UCSD-AML1 (cell line): ENCODE measurements at regions not wholly inside any gene's neighbourhood (a gene's known extent, or its start where the extent isn't known, plus 50 kb on each side); places are given as distances from the start of the nearest gene placed in this dataset.

ENCODE experiments used
- DNase-seq: peaks from one replicate; lab custom pipeline; 2025; ENCODE audit not compliant: unreplicated experiment; lab: John Stamatoyannopoulos, UW

DNA sequence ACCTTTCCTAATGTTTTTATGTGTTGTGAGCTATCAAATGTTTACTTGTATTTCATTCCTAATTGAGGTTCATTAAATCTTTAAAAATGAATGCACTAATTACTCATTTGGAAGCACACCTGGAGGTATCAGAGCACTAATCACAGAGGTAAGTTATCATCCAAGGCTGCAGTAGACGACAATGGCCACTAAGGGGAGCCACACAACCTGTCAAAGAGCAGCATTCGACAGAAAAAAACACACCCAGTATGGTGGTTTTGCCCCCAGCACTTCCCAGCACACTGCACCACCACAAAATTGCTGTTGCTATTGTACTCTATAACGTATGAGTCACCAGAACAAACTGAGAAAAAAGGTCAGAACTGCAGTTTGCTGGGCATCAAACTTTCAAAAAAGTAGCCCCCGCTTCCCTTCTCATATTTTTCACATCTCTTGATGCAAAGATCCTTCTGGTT lies 205.9 kb upstream of the IGF1R start:
- DNase-seq, result no peak

DNA sequence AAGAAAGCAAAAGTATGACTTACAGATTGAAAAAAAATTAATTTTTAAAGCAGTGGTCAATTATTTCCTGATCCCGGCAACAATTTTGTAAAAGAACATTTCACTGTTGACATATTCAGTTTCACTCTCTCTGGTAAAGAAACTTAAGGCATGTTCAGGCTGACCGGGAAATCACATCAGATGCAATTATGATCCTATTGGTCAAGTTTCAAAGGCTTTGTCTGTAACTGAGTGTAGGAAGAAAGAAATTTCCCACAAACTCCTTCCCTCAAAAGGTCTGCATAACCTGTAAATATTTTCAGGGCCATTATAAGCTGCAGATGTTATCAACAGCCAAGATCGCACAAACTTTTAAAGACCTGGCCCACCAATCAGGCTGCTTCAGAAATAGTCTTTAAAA lies 205.4 kb upstream of the IGF1R start:
- DNase-seq, result no peak

DNA sequence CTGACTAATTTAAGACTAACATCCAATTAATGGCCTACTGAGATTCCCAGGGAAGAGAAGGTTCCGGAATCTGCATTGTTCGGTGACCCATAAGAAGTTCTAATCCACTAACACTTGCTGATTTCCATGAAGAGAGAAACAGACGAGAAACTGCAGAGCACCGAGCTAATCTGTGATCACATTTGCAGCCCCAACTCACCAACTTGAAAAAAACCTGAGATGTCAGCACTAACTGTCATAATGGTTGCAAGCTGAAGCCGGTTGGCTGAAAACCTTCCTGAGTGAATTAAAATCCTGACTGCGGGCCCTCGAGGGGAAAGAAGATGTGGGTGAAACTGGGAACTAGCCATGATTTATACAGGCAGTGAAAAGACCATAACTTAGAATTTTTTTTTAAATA lies 204.8 kb upstream of the IGF1R start:
- DNase-seq, result no peak

- DNase-seq, result no peak
These were observed 204.2 kb upstream of the IGF1R start for GRCh38 chr15:98444138-98444537.

DNA sequence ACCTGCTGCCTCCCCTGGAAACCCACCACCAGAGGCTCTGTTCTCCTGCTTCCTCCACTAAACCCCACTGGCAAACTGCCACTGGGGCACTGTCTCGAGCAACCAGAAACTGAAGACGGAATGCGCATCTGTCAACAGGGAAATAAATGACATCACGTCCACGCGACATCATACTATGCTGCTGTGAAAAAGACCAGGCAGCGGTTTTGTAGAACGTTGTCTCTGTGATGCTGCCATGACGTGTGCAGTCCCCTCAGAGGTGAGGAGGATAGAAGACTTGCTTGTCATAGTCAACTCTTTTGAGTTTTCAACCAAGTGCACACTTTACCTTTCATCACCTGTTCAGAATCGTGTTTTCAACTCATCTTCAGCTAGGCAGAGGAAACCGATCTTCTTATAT lies 203.0 kb upstream of the IGF1R start:
- DNase-seq, result no peak

- DNase-seq, result no peak
These were observed 202.3 kb upstream of the IGF1R start for GRCh38 chr15:98446083-98446482.

- DNase-seq, result no peak
These were observed 201.3 kb upstream of the IGF1R start for GRCh38 chr15:98447069-98447468.

GRCh38 chr15:98451236-98451635 lies 197.1 kb upstream of the IGF1R start:
- DNase-seq, result no peak

- DNase-seq, result no peak
These were observed 196.1 kb upstream of the IGF1R start for GRCh38 chr15:98452238-98452637.

DNA sequence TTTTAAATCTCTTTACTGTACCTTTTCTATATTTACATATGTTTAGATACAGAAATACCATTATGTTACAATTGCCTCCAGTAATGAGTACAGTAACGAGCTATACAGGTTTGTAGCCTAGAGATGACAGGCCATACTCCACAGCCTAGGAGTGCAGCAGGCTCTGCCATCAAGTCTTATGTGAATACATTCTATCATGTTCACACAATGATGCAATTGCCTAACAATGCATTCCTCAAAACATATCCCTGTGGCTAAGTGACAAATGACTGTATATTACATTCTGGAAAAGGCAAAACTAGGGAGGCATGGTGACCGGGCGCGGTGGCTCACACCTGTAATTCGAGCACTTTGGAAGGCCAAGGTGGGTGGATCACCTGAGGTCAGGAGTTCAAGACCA lies 192.4 kb upstream of the IGF1R start:
- no peak for DNase-seq

DNA sequence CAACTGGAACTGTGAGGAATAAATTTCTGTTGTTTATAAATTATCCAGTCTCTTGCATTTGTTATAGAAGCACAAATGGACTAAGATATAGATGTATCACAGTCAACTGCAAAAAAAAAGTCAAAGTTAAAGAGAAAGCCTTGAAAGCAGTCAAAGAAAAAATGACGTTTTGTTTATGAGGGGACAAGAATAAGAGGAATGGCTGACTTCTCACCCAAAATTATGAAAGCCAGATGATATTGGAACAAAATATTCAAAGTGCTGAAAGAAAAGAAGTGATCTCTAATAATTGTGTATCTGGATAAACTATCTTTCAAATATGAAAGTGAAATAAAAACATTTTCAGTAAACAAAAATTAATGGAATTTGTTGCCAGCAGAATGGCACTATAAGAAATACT lies 171.8 kb upstream of the IGF1R start:
- no peak for DNase-seq

DNA sequence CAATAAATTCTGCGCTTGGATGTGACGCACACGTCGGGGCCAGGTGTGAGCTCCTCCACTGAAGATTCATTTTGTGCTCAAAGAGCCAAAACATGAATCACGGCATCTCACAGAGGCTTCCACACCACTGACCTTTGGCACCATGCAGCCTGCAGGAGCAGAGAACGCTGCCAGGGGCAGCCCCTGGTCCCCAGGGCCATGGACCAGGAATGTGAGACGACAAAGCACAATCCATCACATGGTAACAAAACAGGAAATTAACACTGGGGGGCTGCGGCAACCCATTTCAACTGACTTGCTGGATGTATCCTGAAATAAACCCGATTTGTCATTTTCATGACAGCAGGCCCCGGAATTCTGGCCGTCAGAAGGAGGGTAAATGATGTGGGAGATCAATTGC lies 167.5 kb upstream of the IGF1R start:
- no peak for DNase-seq

DNA sequence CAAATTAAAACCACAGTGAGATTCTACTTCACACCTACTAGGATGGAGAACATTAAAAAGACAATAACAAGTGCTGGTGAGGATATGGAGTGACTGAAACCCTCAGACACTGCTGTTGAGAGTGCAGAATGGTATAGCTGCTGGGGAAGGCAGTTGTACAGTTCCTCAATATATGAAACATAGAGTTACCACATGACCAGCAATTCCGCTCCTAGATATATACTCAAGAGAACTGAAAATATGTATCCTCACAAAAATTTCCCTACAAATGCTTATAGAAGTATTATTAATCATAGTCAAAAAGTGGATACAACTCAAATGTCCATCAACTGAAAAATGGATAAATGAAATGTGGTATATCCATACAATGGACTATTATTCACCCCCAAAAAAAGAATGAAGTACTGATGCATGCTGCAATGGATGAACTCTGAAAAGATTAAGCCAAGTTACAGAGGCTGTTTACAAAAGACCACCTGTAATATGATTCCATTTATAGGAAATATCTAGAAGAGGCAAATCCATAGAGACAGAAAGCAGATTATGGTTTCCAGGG lies 164.7 kb upstream of the IGF1R start:
- no peak for DNase-seq

GRCh38 chr15:98484914-98485313 lies 163.4 kb upstream of the IGF1R start:
- DNase-seq, result no peak

DNA sequence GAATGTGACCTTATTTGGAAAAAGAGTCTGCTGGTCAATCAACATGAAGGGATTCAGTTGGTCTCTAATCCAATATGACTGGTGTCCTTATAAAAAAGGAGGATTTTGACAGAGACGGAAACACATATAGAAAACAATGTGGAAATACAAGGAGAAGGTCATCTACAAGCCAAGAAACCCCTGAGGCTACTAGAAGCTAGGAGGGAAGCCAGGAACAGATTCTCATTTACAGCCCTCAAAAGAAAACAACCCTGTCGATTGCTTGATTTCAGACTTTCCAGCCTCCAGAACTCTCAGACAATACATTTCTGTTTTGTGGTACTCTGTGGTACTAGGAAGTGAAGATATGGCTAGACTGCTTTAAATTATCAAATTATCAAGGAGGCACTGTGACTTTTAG lies 162.9 kb upstream of the IGF1R start:
- DNase-seq, result no peak

DNA sequence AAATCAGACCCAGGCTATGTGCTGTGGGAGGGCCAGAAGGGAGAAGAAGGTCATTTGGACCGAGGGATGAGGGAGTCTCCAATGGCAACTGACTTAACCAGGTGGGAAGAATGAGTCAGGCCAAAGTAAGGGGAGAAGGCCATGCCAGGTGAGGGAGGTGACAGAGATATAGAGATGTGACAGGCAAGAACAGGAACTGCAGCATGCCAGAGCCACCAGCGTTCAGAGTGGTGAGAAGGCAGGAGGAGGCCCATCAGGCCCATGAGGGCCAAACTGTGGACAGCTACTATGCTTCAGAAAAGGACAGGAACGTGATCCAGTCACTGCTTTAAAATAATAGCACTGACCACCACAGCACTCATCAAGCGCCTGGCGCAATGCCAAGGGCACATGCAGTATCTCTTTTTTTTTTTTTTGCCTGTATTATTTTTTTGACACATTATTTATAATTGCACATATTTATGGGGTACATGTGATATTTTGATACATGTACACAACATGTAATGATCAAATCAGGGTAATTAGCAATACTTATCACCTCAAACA lies 154.3 kb upstream of the IGF1R start:
- no peak for DNase-seq

DNA sequence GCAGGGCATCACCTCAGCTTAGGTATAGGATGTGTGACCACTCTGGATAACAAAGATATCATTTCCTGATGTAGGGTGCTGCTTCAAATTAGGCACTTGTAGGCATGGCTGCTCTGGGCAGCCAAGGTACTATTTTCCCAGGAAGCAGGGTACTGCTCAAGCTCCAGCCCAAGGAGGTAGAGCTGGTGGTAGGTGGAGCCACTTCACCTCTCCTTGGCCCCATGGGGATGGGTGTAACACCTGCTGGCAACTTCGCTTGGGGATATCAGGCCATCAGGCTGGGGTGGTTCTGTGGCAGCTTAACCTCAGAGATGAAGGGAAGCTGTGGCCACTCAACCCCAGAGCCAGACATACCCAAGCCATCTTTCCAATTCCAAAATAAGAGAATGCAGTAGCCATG lies 147.1 kb upstream of the IGF1R start:
- no peak for DNase-seq

- DNase-seq, result no peak
These were observed 146.7 kb upstream of the IGF1R start for GRCh38 chr15:98501632-98502031.

DNA sequence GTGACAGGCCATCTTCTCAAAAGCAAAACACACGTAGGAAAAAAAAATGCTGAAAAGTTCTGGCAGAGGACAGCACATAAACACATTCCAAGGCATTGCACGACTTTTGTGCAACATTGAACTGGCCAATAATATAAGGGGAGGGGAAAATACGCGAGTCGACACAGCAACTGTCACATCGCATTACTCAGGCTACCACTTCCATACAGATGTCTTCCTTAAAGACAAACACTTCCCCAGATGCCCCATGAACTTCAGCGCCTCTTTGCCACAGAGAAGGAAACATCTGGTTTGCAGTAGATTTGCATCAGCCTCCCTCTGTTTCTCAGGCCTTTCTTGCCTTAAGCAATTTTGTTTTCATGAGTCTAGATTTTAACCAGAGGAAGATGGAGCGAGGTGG lies 144.4 kb upstream of the IGF1R start:
- DNase-seq, result peak; percentile 16

- no peak for DNase-seq
These were observed 143.3 kb upstream of the IGF1R start for GRCh38 chr15:98504998-98505397.

DNA sequence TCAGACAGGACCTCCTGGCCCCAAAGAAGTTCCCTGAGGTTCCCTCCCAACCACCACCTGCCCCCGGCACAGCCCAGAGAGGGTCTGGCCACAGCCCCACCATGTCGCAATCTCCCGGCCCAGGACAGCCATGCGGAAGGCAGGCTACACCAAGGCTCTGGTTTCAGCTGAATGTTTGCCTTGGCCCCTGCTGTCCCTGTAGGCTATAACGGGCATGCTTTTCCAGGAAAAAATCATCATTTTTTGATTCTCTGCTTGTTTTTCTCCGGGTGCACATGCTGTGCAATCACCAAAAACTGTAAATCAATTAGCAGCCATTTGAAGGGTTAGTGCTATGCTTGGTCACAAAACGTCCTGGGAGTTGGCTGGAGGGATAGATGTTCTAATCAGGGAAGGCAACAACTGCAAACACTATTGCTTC lies 142.7 kb upstream of the IGF1R start:
- no peak for DNase-seq

DNA sequence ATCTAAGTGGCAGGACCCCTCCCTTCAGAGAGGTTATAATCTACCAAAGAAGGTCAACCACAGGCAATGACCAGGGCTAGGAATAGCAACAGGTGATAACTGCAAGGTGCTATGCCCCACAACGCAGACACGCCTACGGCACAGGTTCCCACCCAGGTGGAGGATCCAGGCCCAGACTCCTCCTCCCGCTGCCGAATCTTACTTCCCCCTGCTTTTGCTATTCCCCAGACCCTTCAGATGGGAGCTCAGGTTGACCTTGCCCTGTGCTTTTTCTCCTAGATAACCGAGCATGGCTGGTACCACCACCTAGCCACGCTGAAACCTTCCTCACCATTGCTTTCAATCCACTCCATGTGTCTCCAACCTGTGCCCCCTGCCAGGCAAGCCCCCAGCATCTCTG lies 142.2 kb upstream of the IGF1R start:
- DNase-seq, result no peak

GRCh38 chr15:98506711-98507110 lies 141.6 kb upstream of the IGF1R start:
- DNase-seq, result no peak
